Prostate gland (tissue), 2 donors: ENCODE measurements at regions not wholly inside any gene's neighbourhood (a gene's known extent, or its start where the extent isn't known, plus 50 kb on each side); places are given as distances from the start of the nearest gene placed in this dataset.

Experiments
- DNase-seq: peaks from one replicate; pipeline ENCODE4 v3.0.0-alpha.2; 2019; ENCODE audit warnings: low spot score
- H3K27ac ChIP-seq, 2 donors: fragments of 200-600 bp; sonication (generic); 2 replicates each; pipeline ENCODE4 v1.5.1; 2017 to 2019
- H3K27me3 ChIP-seq: fragments of 200-600 bp; sonication (generic); replicated peaks from 2 replicates; pipeline ENCODE4 v1.5.1; 2019; ENCODE audit not compliant: insufficient read depth
- H3K36me3 ChIP-seq, 2 donors: fragments of 200-600 bp; sonication (generic); 1 replicate in 1 of 2; 2 replicates in 1 of 2; pipeline versions ENCODE4 v1.5.1 to v1.8.1; 2017 to 2019
- H3K4me1 ChIP-seq: fragments of 200-600 bp; sonication (generic); replicated peaks from 2 replicates; pipeline ENCODE4 v1.5.1; 2019
- H3K4me3 ChIP-seq, 2 donors: fragments of 200-600 bp; sonication (generic); 2 replicates each; pipeline ENCODE4 v1.5.1; 2017 to 2019
- H3K9me3 ChIP-seq: fragments of 200-600 bp; sonication (generic); 2 replicates; pipeline ENCODE4 v1.5.1; 2017
- POLR2A ChIP-seq: fragments of 450-650 bp; IDR thresholded peaks from one replicate; pipeline ENCODE4 v1.6.1; 2016; ENCODE audit warnings: antibody characterized with exemption, mild to moderate bottlenecking
- POLR2AphosphoS5 ChIP-seq: sonication (generic); formaldehyde crosslinking; IDR thresholded peaks from one replicate; pipeline ENCODE4 v1.6.1; 2017; ENCODE audit warnings: antibody characterized with exemption
- WGBS: methylation state at CpG from one replicate; pipeline ENCODE4 v1.1.5; 2018; 5-methylcytosine and 5-hydroxymethylcytosine counted together
- intact Hi-C: fragments of 100-400 bp; cut with DNase I; formaldehyde crosslinking; loops from one replicate; pipeline ENCODE4 v1.14.2; 2022
- TF ChIP-seq, protein P1 (sequence below), 4 experiments: fragments of 200-600 bp in 2 of 4; fragments of 450-650 bp in 2 of 4; sonication (generic) in 2 of 4; IDR thresholded peaks; 1 replicate in 3 of 4; 2 replicates in 1 of 4; pipeline ENCODE4 v1.5.1; 2016 to 2019; ENCODE audit warnings: antibody characterized with exemption in 4 of 4, mild to moderate bottlenecking in 2 of 4, moderate library complexity in 2 of 4

DNA sequence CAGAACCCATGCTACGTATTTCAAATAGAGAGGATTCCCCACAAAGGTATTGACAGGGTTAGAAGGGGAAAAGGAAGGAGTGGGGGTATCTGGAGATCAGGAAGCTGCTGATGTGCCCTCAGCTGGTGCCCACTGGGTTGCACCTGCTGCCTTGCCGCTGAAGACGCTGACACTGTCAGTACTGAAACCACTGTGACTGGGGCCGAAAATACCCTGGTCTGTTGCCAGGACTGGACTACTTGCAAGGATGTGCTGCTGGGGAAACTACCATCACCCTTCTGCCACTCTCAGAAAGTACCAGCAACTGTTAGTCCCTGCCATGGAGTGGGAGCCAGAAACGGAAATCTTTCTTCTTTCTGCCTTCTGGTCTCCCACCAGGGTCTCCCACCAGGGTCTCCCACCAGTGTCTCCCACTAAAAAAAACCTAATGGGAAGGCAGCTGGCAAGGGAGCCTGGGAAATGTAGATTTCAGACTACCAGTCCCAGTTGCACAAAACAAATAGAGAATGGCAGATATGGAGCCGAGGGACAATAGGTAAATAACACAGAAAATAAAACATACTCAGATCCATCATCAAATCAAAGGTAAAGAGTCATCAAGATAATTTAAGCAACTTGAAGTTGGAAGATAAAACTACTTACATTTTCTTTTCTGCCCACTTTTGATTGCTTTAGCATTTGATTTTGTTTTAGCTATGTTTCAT lies 204.8 kb downstream of the TPBG start:
- no peak overlapping the region for H3K4me3 ChIP-seq

DNA sequence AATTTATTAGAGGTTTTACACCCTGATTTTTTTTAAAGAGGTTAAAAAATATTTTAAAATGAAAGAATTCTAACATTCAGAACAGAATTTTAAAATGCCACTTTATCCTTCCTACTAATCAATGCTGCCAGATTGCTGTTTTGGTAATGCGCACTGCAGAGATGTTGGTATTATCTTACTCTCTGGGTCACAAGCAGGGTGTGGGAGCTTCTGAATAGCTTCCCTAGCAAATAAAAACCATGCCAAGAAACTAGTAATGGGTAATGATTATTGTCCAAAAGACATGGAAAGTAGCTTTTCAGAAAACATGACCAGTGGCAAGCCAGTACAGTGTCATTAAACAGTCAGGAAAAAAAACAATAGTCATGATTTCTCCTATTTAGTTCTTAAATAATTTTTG lies 205.4 kb downstream of the TPBG start:
- H3K27me3 ChIP-seq, result no peaks in the 10 kb centered on the region
- no peak overlapping the region for H3K27ac ChIP-seq
- intact Hi-C loops, result no loop called here
- no peaks in the 10 kb centered on the region for H3K36me3 ChIP-seq
- 82% methylated on average over 1 of the region's 1 CpG for WGBS
- no peak for TF ChIP-seq POLR2AphosphoS5
- TF ChIP-seq POLR2A, result no peak
- TF ChIP-seq, protein P1, sequence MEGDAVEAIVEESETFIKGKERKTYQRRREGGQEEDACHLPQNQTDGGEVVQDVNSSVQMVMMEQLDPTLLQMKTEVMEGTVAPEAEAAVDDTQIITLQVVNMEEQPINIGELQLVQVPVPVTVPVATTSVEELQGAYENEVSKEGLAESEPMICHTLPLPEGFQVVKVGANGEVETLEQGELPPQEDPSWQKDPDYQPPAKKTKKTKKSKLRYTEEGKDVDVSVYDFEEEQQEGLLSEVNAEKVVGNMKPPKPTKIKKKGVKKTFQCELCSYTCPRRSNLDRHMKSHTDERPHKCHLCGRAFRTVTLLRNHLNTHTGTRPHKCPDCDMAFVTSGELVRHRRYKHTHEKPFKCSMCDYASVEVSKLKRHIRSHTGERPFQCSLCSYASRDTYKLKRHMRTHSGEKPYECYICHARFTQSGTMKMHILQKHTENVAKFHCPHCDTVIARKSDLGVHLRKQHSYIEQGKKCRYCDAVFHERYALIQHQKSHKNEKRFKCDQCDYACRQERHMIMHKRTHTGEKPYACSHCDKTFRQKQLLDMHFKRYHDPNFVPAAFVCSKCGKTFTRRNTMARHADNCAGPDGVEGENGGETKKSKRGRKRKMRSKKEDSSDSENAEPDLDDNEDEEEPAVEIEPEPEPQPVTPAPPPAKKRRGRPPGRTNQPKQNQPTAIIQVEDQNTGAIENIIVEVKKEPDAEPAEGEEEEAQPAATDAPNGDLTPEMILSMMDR (IDR thresholded peaks at IDR 0.05), result no peak
- no peaks in the 10 kb centered on the region for H3K9me3 ChIP-seq
- no peaks in the 10 kb centered on the region for H3K4me1 ChIP-seq
- H3K4me3 ChIP-seq, result no peak overlapping the region
- DNase-seq, result no peak

More for the DNA sequence above, 204.8 kb downstream of the TPBG start:
- Histone ChIP-seq H3K36me3 (no peaks in the 10 kb centered on the region), H3K9me3 (no peaks in the 10 kb centered on the region), H3K4me1 (no peaks in the 10 kb centered on the region), H3K27ac (no peak overlapping the region), H3K27me3 (no peaks in the 10 kb centered on the region)
- intact Hi-C loops, result no loop called here
- DNase-seq, result no peak
- TF ChIP-seq, protein P1 (IDR thresholded peaks at IDR 0.05), result no peak
- TF ChIP-seq POLR2AphosphoS5 (no peak), POLR2A (no peak)
- 86% methylated on average over 6 of the region's 6 CpGs for WGBS

DNA sequence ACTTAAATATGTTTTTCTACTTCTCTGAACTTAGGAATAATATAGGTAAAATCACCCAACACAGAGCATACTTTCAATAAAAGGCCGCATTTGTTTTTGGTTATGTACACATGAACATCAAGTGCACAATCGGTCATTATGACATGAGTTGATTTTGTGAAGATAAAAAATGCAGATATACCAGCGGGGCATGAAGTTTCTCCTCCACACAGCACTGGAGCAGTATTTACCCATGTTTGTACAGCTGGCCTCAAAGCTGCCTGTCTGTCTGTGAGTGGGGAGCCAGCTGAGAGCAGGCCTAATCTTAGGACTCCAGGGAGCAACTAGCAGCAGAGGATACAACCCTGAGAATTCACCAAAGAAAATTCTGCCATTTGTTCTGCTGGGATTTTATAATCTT lies 206.5 kb downstream of the TPBG start:
- DNase-seq, result no peak
- H3K4me3 ChIP-seq, result no peak overlapping the region
- no peak overlapping the region for H3K27ac ChIP-seq
- 37% methylated on average over 3 of the region's 3 CpGs for WGBS
- H3K4me1 ChIP-seq, result no peaks in the 10 kb centered on the region
- intact Hi-C loops, result no loop called here
- TF ChIP-seq POLR2A (no peak), POLR2AphosphoS5 (no peak)
- TF ChIP-seq, protein P1 (IDR thresholded peaks at IDR 0.05), result no peak
- H3K9me3 ChIP-seq, result no peaks in the 10 kb centered on the region
- no peaks in the 10 kb centered on the region for H3K27me3 ChIP-seq
- no peaks in the 10 kb centered on the region for H3K36me3 ChIP-seq

DNA sequence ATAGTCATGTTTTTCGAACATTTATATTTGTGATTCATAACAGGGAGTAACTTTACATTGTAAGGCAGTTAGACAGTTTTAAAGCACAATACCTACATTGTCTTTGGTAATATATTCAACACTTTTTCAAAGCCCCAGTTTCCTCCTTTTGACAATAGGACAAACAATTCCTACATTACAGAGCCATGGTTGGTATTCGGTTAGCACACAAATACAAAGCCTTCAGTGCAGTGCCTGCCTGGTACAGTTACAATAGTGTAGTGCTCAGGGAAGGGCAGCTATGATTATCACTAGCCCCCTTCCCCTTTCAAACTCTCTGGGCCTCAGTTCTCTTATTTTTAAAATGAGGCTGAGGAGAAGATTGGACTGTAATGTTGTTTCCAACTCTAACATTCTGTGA lies 207.8 kb downstream of the TPBG start:
- TF ChIP-seq, protein P1 (IDR thresholded peaks at IDR 0.05), result no peak
- no peak for TF ChIP-seq POLR2A
- TF ChIP-seq POLR2AphosphoS5, result no peak
- DNase-seq, result no peak
- intact Hi-C loops, result no loop called here
- H3K27me3 ChIP-seq, result no peaks in the 10 kb centered on the region
- no peak overlapping the region for H3K4me3 ChIP-seq
- H3K36me3 ChIP-seq, result no peaks in the 10 kb centered on the region
- 78% methylated on average over 2 of the region's 2 CpGs for WGBS
- no peaks in the 10 kb centered on the region for H3K9me3 ChIP-seq
- no peak overlapping the region for H3K27ac ChIP-seq
- H3K4me1 ChIP-seq, result no peaks in the 10 kb centered on the region

DNA sequence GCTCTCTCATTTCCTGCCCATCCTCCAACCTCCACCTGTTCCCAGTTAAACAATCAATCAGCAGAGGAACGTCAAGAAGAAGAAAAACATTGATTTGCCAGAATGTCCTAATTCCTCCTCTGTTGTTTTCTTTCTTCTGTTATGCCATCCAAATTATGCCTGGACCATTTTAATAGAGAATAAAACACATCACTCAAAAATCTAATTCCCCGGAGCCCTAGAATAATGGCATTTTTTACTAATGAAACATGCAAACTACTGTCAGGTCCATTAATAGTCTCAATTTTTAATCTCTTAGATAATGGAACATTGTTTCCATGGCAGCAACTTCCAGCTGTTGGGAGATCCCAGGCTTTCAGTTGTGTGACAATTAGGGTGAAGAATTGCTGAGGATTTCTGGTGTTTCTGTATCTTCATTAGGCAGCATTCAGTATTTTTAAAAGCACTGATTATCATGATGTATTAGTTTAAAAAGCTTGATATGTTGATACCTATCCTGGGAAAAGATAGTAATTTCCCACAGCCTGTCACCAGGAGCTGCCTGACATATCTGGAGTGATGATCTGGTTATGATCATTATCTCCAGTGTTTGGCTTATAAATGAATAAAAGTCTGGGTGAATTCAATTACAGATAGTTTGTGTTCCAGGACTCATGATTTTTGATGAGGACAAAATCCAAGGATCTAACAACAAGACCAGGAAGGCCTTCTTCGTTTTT lies 209.8 kb downstream of the TPBG start:
- no peak for DNase-seq
- Histone ChIP-seq H3K4me1 (no peaks in the 10 kb centered on the region), H3K4me3 (no peak overlapping the region), H3K27ac (no peak overlapping the region), H3K36me3 (no peaks in the 10 kb centered on the region), H3K9me3 (no peaks in the 10 kb centered on the region), H3K27me3 (no peaks in the 10 kb centered on the region)
- TF ChIP-seq POLR2A (no peak), POLR2AphosphoS5 (no peak)
- TF ChIP-seq, protein P1 (IDR thresholded peaks at IDR 0.05), result no peak
- WGBS, result 35% methylated on average over 3 of the region's 3 CpGs
- intact Hi-C loops, result no loop called here
